GM12878 (cell line): ENCODE measurements at regions not wholly inside any gene's neighbourhood (a gene's known extent, or its start where the extent isn't known, plus 50 kb on each side); places are given as distances from the start of the nearest gene placed in this dataset.

ENCODE experiments used
- ATAC-seq: fragments of 200-7000 bp; cut with Tn5 transposase; 3 replicates; pipeline ENCODE4 v1.9.1; 2020; ENCODE audit warnings: mild to moderate bottlenecking, moderate library complexity
- BruUV-seq: library from RNA; stranded (reverse); fragments of 400-500 nt; replicated peaks from 2 replicates; lab custom pipeline; 2021; lab: Mats Ljungman, UMichigan
- CTCF ChIA-PET: fragments of 300-600 bp; sonication (Branson Sonifier 250); formaldehyde crosslinking; extraction: SDS; loops from one replicate; lab custom pipeline; 2021; ENCODE audit warnings: inconsistent platforms; lab: Yijun Ruan, JAX
- POLR2A ChIA-PET: fragments of 350-600 bp; formaldehyde crosslinking; extraction: SDS; loops from one replicate; lab custom pipeline; 2021; ENCODE audit warnings: inconsistent platforms; lab: Charles Lee
- RAD21 ChIA-PET: fragments of 300-600 bp; sonication (Branson Sonifier 250); formaldehyde crosslinking; loops from one replicate; lab custom pipeline; 2023; ENCODE audit warnings: antibody characterized with exemption; ENCODE audit not compliant: unreplicated experiment; lab: Charles Lee
- SMC1A ChIA-PET: fragments of 300-600 bp; sonication (Branson Sonifier 250); formaldehyde crosslinking; loops from one replicate; lab custom pipeline; 2023; ENCODE audit not compliant: unreplicated experiment, uncharacterized antibody; lab: Charles Lee
- DNase-seq: peaks from one replicate; pipeline ENCODE4 v3.0.0-alpha.2; 2011; ENCODE audit warnings: low read depth, low spot score
- FAIRE-seq: peaks from 3 replicates; lab custom pipeline; 2011; peaks lifted over from hg19 to GRCh38; lab: Jason Lieb, UNC
- H2AFZ ChIP-seq: 2 replicates; pipeline ENCODE4 v1.6.0; 2011; ENCODE audit warnings: low read depth, low read length, control low read depth; ENCODE audit not compliant: control insufficient read depth
- H3K27ac ChIP-seq: 2 replicates; pipeline ENCODE4 v1.5.1; 2011; ENCODE audit warnings: control low read depth; ENCODE audit not compliant: control insufficient read depth, insufficient read depth
- H3K27me3 ChIP-seq, 2 experiments: replicated peaks in 1 of 2; 2 replicates each; pipeline versions ENCODE4 v1.6.0 to v1.6.1; 2011; ENCODE audit warnings: low read length in 1 of 2; ENCODE audit not compliant: control insufficient read depth in 2 of 2, insufficient read depth in 2 of 2
- H3K36me3 ChIP-seq, 2 experiments: 2 replicates each; pipeline ENCODE4 v1.5.1; 2011; ENCODE audit warnings: low read length in 1 of 2; ENCODE audit not compliant: control insufficient read depth in 2 of 2, insufficient read depth in 2 of 2
- H3K4me1 ChIP-seq: 2 replicates; pipeline ENCODE4 v1.6.1; 2011; ENCODE audit warnings: mild to moderate bottlenecking, low read length, moderate library complexity, mixed read lengths; ENCODE audit not compliant: control insufficient read depth, insufficient read depth
- H3K4me2 ChIP-seq: 2 replicates; pipeline ENCODE4 v1.6.0; 2011; ENCODE audit warnings: control low read depth; ENCODE audit not compliant: control insufficient read depth, insufficient read depth
- H3K4me3 ChIP-seq: fragments of 200-600 bp; sonication (generic); 2 replicates; pipeline ENCODE4 v1.5.1; 2016
- H3K79me2 ChIP-seq: 2 replicates; pipeline ENCODE4 v1.6.0; 2011; ENCODE audit warnings: low read length; ENCODE audit not compliant: control insufficient read depth, insufficient read depth
- H3K9ac ChIP-seq: 2 replicates; pipeline ENCODE4 v1.8.0; 2011; ENCODE audit warnings: low read length, control low read depth, mixed read lengths; ENCODE audit not compliant: control insufficient read depth, insufficient read depth
- H3K9me3 ChIP-seq: replicated peaks from 3 replicates; pipeline ENCODE4 v1.5.1; 2011; ENCODE audit warnings: mild to moderate bottlenecking, low read length; ENCODE audit not compliant: control insufficient read depth, insufficient read depth
- H4K20me1 ChIP-seq: 2 replicates; pipeline ENCODE4 v1.6.0; 2011; ENCODE audit not compliant: control insufficient read depth, insufficient read depth
- NFXL1 ChIP-seq: fragments of 450-650 bp; IDR thresholded peaks from 2 replicates; pipeline ENCODE4 v1.6.1; 2017; ENCODE audit warnings: antibody characterized with exemption, mild to moderate bottlenecking, borderline replicate concordance
- NR2F1 ChIP-seq: fragments of 450-650 bp; conservative IDR thresholded peaks from 2 replicates; pipeline ENCODE4 v1.6.1; 2017; ENCODE audit warnings: mild to moderate bottlenecking
- POLR2AphosphoS5 ChIP-seq: IDR thresholded peaks from 2 replicates; pipeline ENCODE4 v1.6.1; 2011; ENCODE audit warnings: mild to moderate bottlenecking, low read length, inconsistent platforms
- RAD21 ChIP-seq: IDR thresholded peaks from 2 replicates; pipeline ENCODE4 v1.6.1; 2011; ENCODE audit warnings: mild to moderate bottlenecking, low read depth, low read length, moderate library complexity; ENCODE audit not compliant: insufficient read depth
- SMAD1 ChIP-seq: fragments of 450-650 bp; IDR thresholded peaks from 2 replicates; pipeline ENCODE4 v1.6.1; 2018; ENCODE audit warnings: mild to moderate bottlenecking, low read depth; ENCODE audit not compliant: partially characterized antibody
- SMARCA5 ChIP-seq: fragments of 450-650 bp; IDR thresholded peaks from 2 replicates; pipeline ENCODE4 v1.6.1; 2017; ENCODE audit warnings: mild to moderate bottlenecking
- STAT3 ChIP-seq: IDR thresholded peaks from 2 replicates; pipeline ENCODE4 v1.6.1; 2011; ENCODE audit warnings: low read depth, low read length, improper control_type of control experiment
- TAF1 ChIP-seq: IDR thresholded peaks from 2 replicates; pipeline ENCODE4 v1.6.1; 2011; ENCODE audit warnings: mild to moderate bottlenecking, low read depth, low read length, borderline replicate concordance
- WRNIP1 ChIP-seq: IDR thresholded peaks from 2 replicates; pipeline ENCODE4 v1.6.1; 2011; ENCODE audit warnings: low read depth, low read length, improper control_type of control experiment, borderline replicate concordance
- WGBS: methylation state at CpG from one replicate; pipeline ENCODE4 v1.1.6; 2016; ENCODE audit warnings: low lambda C conversion rate; ENCODE audit not compliant: insufficient replicate concordance, insufficient coverage; ENCODE audit errors: missing lambda C conversion rate; 5-methylcytosine and 5-hydroxymethylcytosine counted together
- in situ Hi-C: fragments of 300-500 bp; cut with MboI; formaldehyde crosslinking; loops from 9 replicates; pipeline ENCODE4 v1.14.3; 2018; ENCODE audit warnings: mixed read lengths
- intact Hi-C: fragments of 100-400 bp; cut with micrococcal nuclease; formaldehyde crosslinking; loops from one replicate; pipeline ENCODE4 v1.14.2; 2022; ENCODE audit not compliant: unreplicated experiment
- TF ChIP-seq, protein P1 (sequence below): IDR thresholded peaks from 2 replicates; pipeline ENCODE4 v1.6.1; 2012; ENCODE audit warnings: improper control_type of control experiment, low read depth, low read length; ENCODE audit not compliant: insufficient replicate concordance
- TF ChIP-seq, protein P2 (sequence below): IDR thresholded peaks from 2 replicates; pipeline ENCODE4 v1.6.1; 2012; ENCODE audit warnings: low read depth, low read length, improper control_type of control experiment
- TF ChIP-seq, protein P3 (sequence below): IDR thresholded peaks from 2 replicates; pipeline ENCODE4 v1.6.1; 2011; ENCODE audit warnings: low read depth, mild to moderate bottlenecking, low read length, moderate library complexity, borderline replicate concordance; ENCODE audit errors: extremely low read depth
- TF ChIP-seq, protein P4 (sequence below): fragments of 450-650 bp; IDR thresholded peaks from 2 replicates; pipeline ENCODE4 v1.6.1; 2017; ENCODE audit warnings: mild to moderate bottlenecking, low read depth, inconsistent platforms; ENCODE audit not compliant: poor library complexity, severe bottlenecking
- TF ChIP-seq, protein P5 (sequence below): fragments of 450-650 bp; IDR thresholded peaks from 2 replicates; pipeline ENCODE4 v1.6.1; 2014; ENCODE audit warnings: mild to moderate bottlenecking

DNA sequence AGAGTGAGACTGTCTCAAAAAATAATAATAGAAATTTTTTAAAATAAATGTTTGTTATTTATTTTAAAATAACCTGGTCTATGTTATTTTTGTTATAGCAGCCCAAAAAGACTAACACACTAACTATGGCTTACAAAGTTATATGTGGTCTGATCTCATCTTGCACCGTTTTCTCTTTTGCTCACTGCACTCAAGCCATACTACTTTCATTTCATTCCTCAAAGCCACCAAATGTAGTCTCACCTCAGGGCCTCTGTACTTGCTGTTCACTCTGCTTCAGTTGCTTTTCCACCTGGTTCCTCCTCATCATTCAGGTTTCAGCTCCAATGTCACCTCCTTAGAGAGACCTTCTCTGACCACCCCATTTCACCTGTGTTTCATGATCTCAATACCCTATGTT lies 55.2 kb upstream of the MDM1 start (continued):
- TF ChIP-seq, protein P1, sequence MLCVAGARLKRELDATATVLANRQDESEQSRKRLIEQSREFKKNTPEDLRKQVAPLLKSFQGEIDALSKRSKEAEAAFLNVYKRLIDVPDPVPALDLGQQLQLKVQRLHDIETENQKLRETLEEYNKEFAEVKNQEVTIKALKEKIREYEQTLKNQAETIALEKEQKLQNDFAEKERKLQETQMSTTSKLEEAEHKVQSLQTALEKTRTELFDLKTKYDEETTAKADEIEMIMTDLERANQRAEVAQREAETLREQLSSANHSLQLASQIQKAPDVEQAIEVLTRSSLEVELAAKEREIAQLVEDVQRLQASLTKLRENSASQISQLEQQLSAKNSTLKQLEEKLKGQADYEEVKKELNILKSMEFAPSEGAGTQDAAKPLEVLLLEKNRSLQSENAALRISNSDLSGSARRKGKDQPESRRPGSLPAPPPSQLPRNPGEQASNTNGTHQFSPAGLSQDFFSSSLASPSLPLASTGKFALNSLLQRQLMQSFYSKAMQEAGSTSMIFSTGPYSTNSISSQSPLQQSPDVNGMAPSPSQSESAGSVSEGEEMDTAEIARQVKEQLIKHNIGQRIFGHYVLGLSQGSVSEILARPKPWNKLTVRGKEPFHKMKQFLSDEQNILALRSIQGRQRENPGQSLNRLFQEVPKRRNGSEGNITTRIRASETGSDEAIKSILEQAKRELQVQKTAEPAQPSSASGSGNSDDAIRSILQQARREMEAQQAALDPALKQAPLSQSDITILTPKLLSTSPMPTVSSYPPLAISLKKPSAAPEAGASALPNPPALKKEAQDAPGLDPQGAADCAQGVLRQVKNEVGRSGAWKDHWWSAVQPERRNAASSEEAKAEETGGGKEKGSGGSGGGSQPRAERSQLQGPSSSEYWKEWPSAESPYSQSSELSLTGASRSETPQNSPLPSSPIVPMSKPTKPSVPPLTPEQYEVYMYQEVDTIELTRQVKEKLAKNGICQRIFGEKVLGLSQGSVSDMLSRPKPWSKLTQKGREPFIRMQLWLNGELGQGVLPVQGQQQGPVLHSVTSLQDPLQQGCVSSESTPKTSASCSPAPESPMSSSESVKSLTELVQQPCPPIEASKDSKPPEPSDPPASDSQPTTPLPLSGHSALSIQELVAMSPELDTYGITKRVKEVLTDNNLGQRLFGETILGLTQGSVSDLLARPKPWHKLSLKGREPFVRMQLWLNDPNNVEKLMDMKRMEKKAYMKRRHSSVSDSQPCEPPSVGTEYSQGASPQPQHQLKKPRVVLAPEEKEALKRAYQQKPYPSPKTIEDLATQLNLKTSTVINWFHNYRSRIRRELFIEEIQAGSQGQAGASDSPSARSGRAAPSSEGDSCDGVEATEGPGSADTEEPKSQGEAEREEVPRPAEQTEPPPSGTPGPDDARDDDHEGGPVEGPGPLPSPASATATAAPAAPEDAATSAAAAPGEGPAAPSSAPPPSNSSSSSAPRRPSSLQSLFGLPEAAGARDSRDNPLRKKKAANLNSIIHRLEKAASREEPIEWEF: no peak
- TF ChIP-seq TAF1 (no peak), WRNIP1 (no peak)

DNA sequence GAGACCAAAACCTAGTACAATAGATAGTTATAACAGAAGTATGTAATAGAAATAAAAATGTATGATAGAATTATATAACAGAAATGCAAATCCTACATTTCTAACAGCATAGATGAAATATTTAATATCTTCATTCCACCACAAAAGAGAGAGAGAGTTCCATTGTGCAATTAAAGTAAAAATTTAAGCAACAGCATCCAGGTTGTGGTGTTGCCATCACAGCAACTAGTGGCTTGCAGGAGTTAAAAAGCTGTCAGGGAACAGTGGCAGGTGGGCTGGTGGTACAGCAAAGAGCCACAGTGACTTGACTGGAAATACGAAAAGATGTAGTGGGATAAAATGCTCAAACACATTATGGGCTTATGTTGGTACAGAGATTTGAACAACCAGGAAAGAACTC lies 57.1 kb upstream of the MDM1 start:
- BruUV-seq: no TSS peak
- DNase-seq: no peak
- ChIA-PET RAD21 (no interaction called here), POLR2A (no interaction called here), SMC1A (no interaction called here), CTCF (no interaction called here)
- 100% methylated on average over 1 of the region's 1 CpG for WGBS
- Histone ChIP-seq H4K20me1 (no peaks in the 10 kb centered on the region), H3K36me3 (no peaks in the 10 kb centered on the region; a peak in 1 of 4 replicates), H3K9me3 (peaks cover 7% of the 10 kb centered on the region; the same call in 2 of the 3 replicates), H3K4me3 (no peak overlapping the region), H3K4me2 (no peak overlapping the region), H3K27ac (no peak overlapping the region), H3K4me1 (no peaks in the 10 kb centered on the region), H3K27me3 (no peaks in the 10 kb centered on the region), H3K79me2 (no peaks in the 10 kb centered on the region), H3K9ac (no peak overlapping the region), H2AFZ (no peak overlapping the region)
- no peak for ATAC-seq
- intact Hi-C loops: no loop called here
- in situ Hi-C loops: no loop called here
- FAIRE-seq: no peak
- TF ChIP-seq NR2F1: no peak
- TF ChIP-seq, protein P2, sequence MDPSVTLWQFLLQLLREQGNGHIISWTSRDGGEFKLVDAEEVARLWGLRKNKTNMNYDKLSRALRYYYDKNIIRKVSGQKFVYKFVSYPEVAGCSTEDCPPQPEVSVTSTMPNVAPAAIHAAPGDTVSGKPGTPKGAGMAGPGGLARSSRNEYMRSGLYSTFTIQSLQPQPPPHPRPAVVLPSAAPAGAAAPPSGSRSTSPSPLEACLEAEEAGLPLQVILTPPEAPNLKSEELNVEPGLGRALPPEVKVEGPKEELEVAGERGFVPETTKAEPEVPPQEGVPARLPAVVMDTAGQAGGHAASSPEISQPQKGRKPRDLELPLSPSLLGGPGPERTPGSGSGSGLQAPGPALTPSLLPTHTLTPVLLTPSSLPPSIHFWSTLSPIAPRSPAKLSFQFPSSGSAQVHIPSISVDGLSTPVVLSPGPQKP: no peak
- no peak for TF ChIP-seq POLR2AphosphoS5
- no peak for TF ChIP-seq RAD21
- TF ChIP-seq STAT3: no peak
- TF ChIP-seq, protein P3, sequence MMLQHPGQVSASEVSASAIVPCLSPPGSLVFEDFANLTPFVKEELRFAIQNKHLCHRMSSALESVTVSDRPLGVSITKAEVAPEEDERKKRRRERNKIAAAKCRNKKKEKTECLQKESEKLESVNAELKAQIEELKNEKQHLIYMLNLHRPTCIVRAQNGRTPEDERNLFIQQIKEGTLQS: no peak
- TF ChIP-seq, protein P4, sequence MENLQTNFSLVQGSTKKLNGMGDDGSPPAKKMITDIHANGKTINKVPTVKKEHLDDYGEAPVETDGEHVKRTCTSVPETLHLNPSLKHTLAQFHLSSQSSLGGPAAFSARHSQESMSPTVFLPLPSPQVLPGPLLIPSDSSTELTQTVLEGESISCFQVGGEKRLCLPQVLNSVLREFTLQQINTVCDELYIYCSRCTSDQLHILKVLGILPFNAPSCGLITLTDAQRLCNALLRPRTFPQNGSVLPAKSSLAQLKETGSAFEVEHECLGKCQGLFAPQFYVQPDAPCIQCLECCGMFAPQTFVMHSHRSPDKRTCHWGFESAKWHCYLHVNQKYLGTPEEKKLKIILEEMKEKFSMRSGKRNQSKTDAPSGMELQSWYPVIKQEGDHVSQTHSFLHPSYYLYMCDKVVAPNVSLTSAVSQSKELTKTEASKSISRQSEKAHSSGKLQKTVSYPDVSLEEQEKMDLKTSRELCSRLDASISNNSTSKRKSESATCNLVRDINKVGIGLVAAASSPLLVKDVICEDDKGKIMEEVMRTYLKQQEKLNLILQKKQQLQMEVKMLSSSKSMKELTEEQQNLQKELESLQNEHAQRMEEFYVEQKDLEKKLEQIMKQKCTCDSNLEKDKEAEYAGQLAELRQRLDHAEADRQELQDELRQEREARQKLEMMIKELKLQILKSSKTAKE: no peak
- TF ChIP-seq NFXL1: no peak
- TF ChIP-seq, protein P5, sequence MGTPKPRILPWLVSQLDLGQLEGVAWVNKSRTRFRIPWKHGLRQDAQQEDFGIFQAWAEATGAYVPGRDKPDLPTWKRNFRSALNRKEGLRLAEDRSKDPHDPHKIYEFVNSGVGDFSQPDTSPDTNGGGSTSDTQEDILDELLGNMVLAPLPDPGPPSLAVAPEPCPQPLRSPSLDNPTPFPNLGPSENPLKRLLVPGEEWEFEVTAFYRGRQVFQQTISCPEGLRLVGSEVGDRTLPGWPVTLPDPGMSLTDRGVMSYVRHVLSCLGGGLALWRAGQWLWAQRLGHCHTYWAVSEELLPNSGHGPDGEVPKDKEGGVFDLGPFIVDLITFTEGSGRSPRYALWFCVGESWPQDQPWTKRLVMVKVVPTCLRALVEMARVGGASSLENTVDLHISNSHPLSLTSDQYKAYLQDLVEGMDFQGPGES: no peak
- no peak for TF ChIP-seq SMARCA5
- no peak for TF ChIP-seq SMAD1
